Activated T-helper 1 cell treated with Interleukin-2 at 50 U/mL for 16 hours (primary cell): ENCODE measurements at regions not wholly inside any gene's neighbourhood (a gene's known extent, or its start where the extent isn't known, plus 50 kb on each side); places are given as distances from the start of the nearest gene placed in this dataset.
"Not testable (repeated sequence)": the region's sequence is repeated elsewhere in the genome, so short reads cannot be mapped to it uniquely, and the experiment has no call there.

Experiments used
- DNase-seq: peaks from one replicate; pipeline ENCODE4 v3.0.0-alpha.2; 2020; ENCODE audit warnings: low read depth

- DNase-seq = no peak
These were observed 170.3 kb upstream of the ATP2B1 start for GRCh38 chr12:89878950-89879349.

- DNase-seq = no peak
These were observed 169.7 kb upstream of the ATP2B1 start for GRCh38 chr12:89878327-89878726.

GRCh38 chr12:89877671-89878070 lies 169.0 kb upstream of the ATP2B1 start:
- DNase-seq = no peak

GRCh38 chr12:89877136-89877535 lies 168.5 kb upstream of the ATP2B1 start:
- no peak for DNase-seq

GRCh38 chr12:89875809-89876208 lies 167.2 kb upstream of the ATP2B1 start:
- no peak for DNase-seq

GRCh38 chr12:89875225-89875624 lies 166.6 kb upstream of the ATP2B1 start:
- DNase-seq = no peak

- DNase-seq = no peak
These were observed 165.5 kb upstream of the ATP2B1 start for GRCh38 chr12:89874146-89874545.

- no peak for DNase-seq
These were observed 165.1 kb upstream of the ATP2B1 start for GRCh38 chr12:89873745-89874144.

GRCh38 chr12:89872922-89873630 lies 164.4 kb upstream of the ATP2B1 start:
- no peak for DNase-seq

- no peak for DNase-seq
These were observed 162.0 kb upstream of the ATP2B1 start for GRCh38 chr12:89870413-89871184.

- not testable (repeated sequence) for DNase-seq
These were observed 159.0 kb upstream of the ATP2B1 start for GRCh38 chr12:89867611-89868010.

- no peak for DNase-seq
These were observed 155.8 kb upstream of the ATP2B1 start for GRCh38 chr12:89864411-89864810.

GRCh38 chr12:89863968-89864367 lies 155.3 kb upstream of the ATP2B1 start:
- DNase-seq = no peak

- DNase-seq = peak; percentile 29
These were observed 154.9 kb upstream of the ATP2B1 start for GRCh38 chr12:89863493-89863938.

- no peak for DNase-seq
These were observed 154.1 kb upstream of the ATP2B1 start for GRCh38 chr12:89862511-89863445.

- no peak for DNase-seq
These were observed 152.4 kb upstream of the ATP2B1 start for GRCh38 chr12:89861086-89861485.

GRCh38 chr12:89859508-89860220 lies 151.0 kb upstream of the ATP2B1 start:
- no peak for DNase-seq

- no peak for DNase-seq
These were observed 150.1 kb upstream of the ATP2B1 start for GRCh38 chr12:89858718-89859117.

GRCh38 chr12:89857652-89858274 lies 149.1 kb upstream of the ATP2B1 start:
- no peak for DNase-seq

GRCh38 chr12:89856431-89856830 lies 147.8 kb upstream of the ATP2B1 start:
- no peak for DNase-seq

GRCh38 chr12:89848732-89849131 lies 140.1 kb upstream of the ATP2B1 start:
- no peak for DNase-seq
